A673 (cell line): ENCODE measurements at regions not wholly inside any gene's neighbourhood (a gene's known extent, or its start where the extent isn't known, plus 50 kb on each side); places are given as distances from the start of the nearest gene placed in this dataset.

Source experiments
- BruUV-seq: library from RNA; stranded (reverse); fragments of 400-500 nt; replicated peaks from 2 replicates; lab custom pipeline; 2021; lab: Mats Ljungman, UMichigan
- CTCF ChIA-PET: fragments of 300-600 bp; sonication (Branson Sonifier 250); formaldehyde crosslinking; loops from one replicate; lab custom pipeline; 2022; ENCODE audit warnings: antibody characterized with exemption; lab: Charles Lee
- POLR2A ChIA-PET: fragments of 300-600 bp; sonication (Branson Sonifier 250); formaldehyde crosslinking; loops from one replicate; lab custom pipeline; 2022; ENCODE audit warnings: antibody characterized with exemption; ENCODE audit not compliant: low non-redundant PET; lab: Charles Lee
- DNase-seq: peaks from one replicate; pipeline ENCODE4 v3.0.0-alpha.2; 2015; ENCODE audit warnings: low spot score
- H3K27ac ChIP-seq: fragments of 200-600 bp; sonication (generic); 2 replicates; pipeline ENCODE4 v1.5.1; 2016; ENCODE audit warnings: mixed run types, low read depth, mild to moderate bottlenecking, mixed read lengths, antibody characterized with exemption, low read length; ENCODE audit not compliant: poor library complexity, severe bottlenecking
- H3K27me3 ChIP-seq: fragments of 200-600 bp; sonication (generic); replicated peaks from 2 replicates; pipeline ENCODE4 v1.6.1; 2017; ENCODE audit warnings: mixed run types, low read depth, mild to moderate bottlenecking, mixed read lengths, antibody characterized with exemption, low read length; ENCODE audit not compliant: insufficient read depth, poor library complexity
- H3K36me3 ChIP-seq: fragments of 200-600 bp; sonication (generic); 2 replicates; pipeline ENCODE4 v1.6.1; 2016; ENCODE audit warnings: mixed run types, mild to moderate bottlenecking, mixed read lengths, antibody characterized with exemption, low read length; ENCODE audit not compliant: insufficient read depth, poor library complexity, severe bottlenecking
- H3K4me1 ChIP-seq: fragments of 200-600 bp; sonication (generic); 2 replicates; pipeline ENCODE4 v1.6.1; 2017; ENCODE audit warnings: mixed run types, mild to moderate bottlenecking, mixed read lengths, antibody characterized with exemption, low read length; ENCODE audit not compliant: insufficient read depth, poor library complexity, severe bottlenecking
- H3K4me3 ChIP-seq: fragments of 200-600 bp; sonication (generic); 2 replicates; pipeline ENCODE4 v1.5.1; 2016; ENCODE audit warnings: low read depth, mixed run types, mild to moderate bottlenecking, mixed read lengths, low read length; ENCODE audit not compliant: poor library complexity, severe bottlenecking
- H3K9me3 ChIP-seq: fragments of 200-600 bp; sonication (generic); 2 replicates; pipeline ENCODE4 v1.6.1; 2016; ENCODE audit warnings: mixed run types, low read depth, mild to moderate bottlenecking, mixed read lengths, antibody characterized with exemption, low read length; ENCODE audit not compliant: poor library complexity, severe bottlenecking
- EZH2 ChIP-seq: fragments of 200-600 bp; sonication (generic); IDR thresholded peaks from 2 replicates; pipeline ENCODE4 v1.6.1; 2017; ENCODE audit warnings: borderline replicate concordance, low read depth, mild to moderate bottlenecking, mixed read lengths, antibody characterized with exemption, low read length; ENCODE audit not compliant: poor library complexity, severe bottlenecking
- intact Hi-C: fragments of 100-400 bp; cut with micrococcal nuclease; formaldehyde crosslinking; loops from one replicate; pipeline ENCODE4 v1.10.0; 2022; ENCODE audit not compliant: unreplicated experiment
- TF ChIP-seq, protein P1 (sequence below): fragments of 300-800, 200-600 bp; sonication (generic); conservative IDR thresholded peaks from 2 replicates; pipeline ENCODE4 v1.5.1; 2017; ENCODE audit warnings: low read depth, mild to moderate bottlenecking, antibody characterized with exemption, low read length, moderate library complexity, mixed read lengths

DNA sequence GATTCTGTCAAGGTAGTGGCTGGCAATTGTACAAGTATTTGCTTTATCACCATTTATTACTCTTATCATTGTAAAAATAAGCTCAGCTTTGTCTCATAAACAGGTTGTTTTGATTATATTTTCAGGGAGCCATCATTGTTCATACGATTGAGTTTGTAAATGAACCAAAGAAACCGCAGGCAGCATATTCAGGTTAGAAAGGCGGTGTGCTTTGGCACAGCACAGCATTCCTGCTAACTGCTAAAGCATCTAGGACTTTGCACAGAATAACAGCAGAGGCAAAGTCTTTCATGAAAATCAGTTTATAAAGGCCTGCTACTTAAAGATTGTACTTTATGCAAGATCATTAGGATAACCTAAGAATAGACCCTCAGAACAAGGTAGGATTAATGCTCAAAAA is 281.5 kb upstream of the SLC24A2 start:
- intact Hi-C loops: no loop called here
- no peak overlapping the region for H3K27ac ChIP-seq
- H3K4me3 ChIP-seq: no peak overlapping the region
- H3K36me3 ChIP-seq: no peaks in the 10 kb centered on the region
- no peaks in the 10 kb centered on the region for H3K27me3 ChIP-seq
- peaks cover 23% of the 10 kb centered on the region for H3K4me1 ChIP-seq
- ChIA-PET CTCF (interaction anchor here (0.7 kb wide), 1 partner anchor 124 kb away, joined by 3 read pairs; no protein-coding TSS in a partner anchor), POLR2A (no interaction called here)
- TF ChIP-seq EZH2: no peak
- TF ChIP-seq, protein P1, sequence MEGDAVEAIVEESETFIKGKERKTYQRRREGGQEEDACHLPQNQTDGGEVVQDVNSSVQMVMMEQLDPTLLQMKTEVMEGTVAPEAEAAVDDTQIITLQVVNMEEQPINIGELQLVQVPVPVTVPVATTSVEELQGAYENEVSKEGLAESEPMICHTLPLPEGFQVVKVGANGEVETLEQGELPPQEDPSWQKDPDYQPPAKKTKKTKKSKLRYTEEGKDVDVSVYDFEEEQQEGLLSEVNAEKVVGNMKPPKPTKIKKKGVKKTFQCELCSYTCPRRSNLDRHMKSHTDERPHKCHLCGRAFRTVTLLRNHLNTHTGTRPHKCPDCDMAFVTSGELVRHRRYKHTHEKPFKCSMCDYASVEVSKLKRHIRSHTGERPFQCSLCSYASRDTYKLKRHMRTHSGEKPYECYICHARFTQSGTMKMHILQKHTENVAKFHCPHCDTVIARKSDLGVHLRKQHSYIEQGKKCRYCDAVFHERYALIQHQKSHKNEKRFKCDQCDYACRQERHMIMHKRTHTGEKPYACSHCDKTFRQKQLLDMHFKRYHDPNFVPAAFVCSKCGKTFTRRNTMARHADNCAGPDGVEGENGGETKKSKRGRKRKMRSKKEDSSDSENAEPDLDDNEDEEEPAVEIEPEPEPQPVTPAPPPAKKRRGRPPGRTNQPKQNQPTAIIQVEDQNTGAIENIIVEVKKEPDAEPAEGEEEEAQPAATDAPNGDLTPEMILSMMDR: no peak
- H3K9me3 ChIP-seq: no peaks in the 10 kb centered on the region
- DNase-seq: no peak
- no TSS peak for BruUV-seq

DNA sequence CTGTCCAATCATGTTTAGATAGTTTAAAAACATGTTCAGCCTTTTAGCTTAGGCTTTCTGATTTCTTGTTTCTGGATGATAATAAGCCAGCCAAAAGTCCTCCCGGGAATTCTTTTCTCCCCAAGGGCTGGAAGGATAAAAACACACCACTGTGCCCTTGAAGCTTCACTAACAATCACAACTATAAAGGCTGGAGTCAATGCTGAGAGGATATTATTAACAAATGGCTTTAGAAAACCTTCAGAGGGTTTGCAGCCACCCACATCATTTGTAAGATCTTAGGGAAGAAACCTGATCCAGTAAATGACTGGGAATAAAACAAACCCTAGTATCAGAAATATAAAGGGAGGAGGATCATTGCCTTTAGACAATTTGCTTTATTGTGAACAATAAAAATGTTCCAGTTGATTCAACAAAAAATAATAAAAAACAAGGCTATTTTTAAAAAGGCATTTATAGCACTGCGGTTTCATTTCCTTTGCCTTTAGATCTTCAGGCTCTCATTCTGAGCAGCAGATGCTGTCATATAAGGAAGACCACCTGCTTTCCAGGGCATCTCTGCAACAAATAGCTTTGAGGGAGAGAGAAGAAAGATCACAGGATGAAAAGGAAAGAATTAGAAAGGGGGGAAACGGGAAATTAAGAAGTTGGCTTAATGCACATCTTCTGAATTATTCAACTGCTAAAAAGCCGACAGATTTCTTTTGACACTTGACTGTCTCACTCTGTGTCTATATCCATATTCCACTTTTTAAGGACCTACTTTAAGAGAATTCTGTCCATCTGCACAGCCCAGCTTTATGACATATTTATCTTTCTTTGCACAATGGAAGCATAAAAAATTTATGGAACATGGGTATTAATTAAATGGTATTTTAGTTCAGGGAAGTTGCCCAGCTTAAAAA is 277.2 kb upstream of the SLC24A2 start:
- intact Hi-C loops: loop anchor here (5.0 kb wide), 1 partner anchor 119 kb away; no protein-coding TSS in a partner anchor
- Histone ChIP-seq H3K4me3 (no peak overlapping the region), H3K4me1 (peaks cover 24% of the 10 kb centered on the region), H3K27ac (peak overlapping the region; percentile 69), H3K36me3 (no peaks in the 10 kb centered on the region), H3K27me3 (no peaks in the 10 kb centered on the region), H3K9me3 (no peaks in the 10 kb centered on the region)
- TF ChIP-seq, protein P1: no peak
- TF ChIP-seq EZH2: no peak
- BruUV-seq: TSS peak; percentile 36
- CTCF ChIA-PET: no interaction called here
- POLR2A ChIA-PET: no interaction called here
- DNase-seq: peak; percentile 89

DNA sequence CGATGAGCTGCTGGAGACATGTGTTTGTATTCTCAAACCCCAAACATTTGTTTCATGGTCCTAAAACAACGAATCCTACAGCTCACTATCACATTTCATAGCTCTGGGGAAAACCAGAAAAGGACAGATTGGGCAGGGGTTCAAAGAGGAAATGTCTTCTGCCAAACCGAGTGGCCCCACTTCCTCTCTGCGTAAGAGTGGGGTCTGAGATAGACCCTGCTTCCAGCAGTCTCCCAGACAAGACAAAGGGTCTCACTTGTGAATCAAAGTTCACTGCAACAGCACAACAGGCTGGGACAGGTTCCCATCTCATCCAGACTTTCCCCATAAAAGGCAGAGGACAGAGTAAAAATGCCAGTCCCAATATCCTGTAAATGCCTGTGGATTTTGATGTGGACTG is 276.2 kb upstream of the SLC24A2 start:
- Histone ChIP-seq H3K9me3 (no peaks in the 10 kb centered on the region), H3K27ac (peak overlapping the region; percentile 69), H3K27me3 (no peaks in the 10 kb centered on the region), H3K36me3 (no peaks in the 10 kb centered on the region), H3K4me1 (peaks cover 24% of the 10 kb centered on the region), H3K4me3 (no peak overlapping the region)
- DNase-seq: no peak
- TF ChIP-seq EZH2: no peak
- TF ChIP-seq, protein P1: no peak
- POLR2A ChIA-PET: no interaction called here
- intact Hi-C loops: loop anchor here (5.0 kb wide), 1 partner anchor 118 kb away; no protein-coding TSS in a partner anchor
- no TSS peak for BruUV-seq
- CTCF ChIA-PET: no interaction called here
